GM23248 (cell line): ENCODE measurements at regions not wholly inside any gene's neighbourhood (a gene's known extent, or its start where the extent isn't known, plus 50 kb on each side); places are given as distances from the start of the nearest gene placed in this dataset.

Source experiments
- DNase-seq: peaks from one replicate; pipeline ENCODE4 v3.0.0-alpha.2; 2015
- H2AFZ ChIP-seq: fragments of 200-600 bp; sonication (generic); 2 replicates; pipeline ENCODE4 v1.6.1; 2016; ENCODE audit warnings: antibody characterized with exemption
- H3F3A ChIP-seq: fragments of 200-600 bp; sonication (generic); 2 replicates; pipeline ENCODE4 v1.6.1; 2016; ENCODE audit warnings: mild to moderate bottlenecking, antibody characterized with exemption, mixed run types; ENCODE audit not compliant: insufficient read depth
- H3K27ac ChIP-seq: fragments of 200-600 bp; sonication (generic); 2 replicates; pipeline ENCODE4 v1.5.1; 2016; ENCODE audit warnings: mild to moderate bottlenecking
- H3K27me3 ChIP-seq: fragments of 200-600 bp; sonication (generic); replicated peaks from 2 replicates; pipeline ENCODE4 v1.6.1; 2016; ENCODE audit warnings: mild to moderate bottlenecking; ENCODE audit not compliant: insufficient read depth
- H3K36me3 ChIP-seq: fragments of 200-600 bp; sonication (generic); 2 replicates; pipeline ENCODE4 v1.6.1; 2016; ENCODE audit warnings: low read depth, mild to moderate bottlenecking
- H3K4me1 ChIP-seq: fragments of 200-600 bp; sonication (generic); 2 replicates; pipeline ENCODE4 v1.6.1; 2016; ENCODE audit warnings: mild to moderate bottlenecking; ENCODE audit not compliant: insufficient read depth
- H3K4me2 ChIP-seq: fragments of 200-600 bp; sonication (generic); one replicate; pipeline ENCODE4 v1.6.1; 2016; ENCODE audit warnings: mild to moderate bottlenecking; ENCODE audit not compliant: unreplicated experiment
- H3K4me3 ChIP-seq: fragments of 200-600 bp; sonication (generic); 2 replicates; pipeline ENCODE4 v1.5.1; 2016; ENCODE audit warnings: mild to moderate bottlenecking
- H3K79me2 ChIP-seq: fragments of 200-600 bp; sonication (generic); 2 replicates; pipeline ENCODE4 v1.6.1; 2016; ENCODE audit warnings: mild to moderate bottlenecking; ENCODE audit not compliant: insufficient read depth
- H3K9ac ChIP-seq: fragments of 200-600 bp; sonication (generic); 2 replicates; pipeline ENCODE4 v1.6.1; 2016; ENCODE audit warnings: mild to moderate bottlenecking
- H3K9me2 ChIP-seq: fragments of 200-600 bp; sonication (generic); 2 replicates; pipeline ENCODE4 v1.6.1; 2016; ENCODE audit warnings: mixed run types, mild to moderate bottlenecking, moderate library complexity; ENCODE audit not compliant: insufficient read depth
- H3K9me3 ChIP-seq: fragments of 200-600 bp; sonication (generic); one replicate; pipeline ENCODE4 v1.6.1; 2017; ENCODE audit warnings: low read depth
- H4K20me1 ChIP-seq: fragments of 200-600 bp; sonication (generic); 2 replicates; pipeline ENCODE4 v1.6.0; 2016; ENCODE audit not compliant: insufficient read depth
- EZH2 ChIP-seq: fragments of 200-600 bp; sonication (generic); IDR thresholded peaks from 2 replicates; pipeline ENCODE4 v1.6.1; 2018; ENCODE audit warnings: antibody characterized with exemption, mild to moderate bottlenecking; ENCODE audit not compliant: insufficient read depth, poor library complexity, severe bottlenecking
- EZH2phosphoT487 ChIP-seq: fragments of 200-600 bp; sonication (generic); IDR thresholded peaks from 2 replicates; pipeline ENCODE4 v1.6.1; 2018; ENCODE audit warnings: antibody characterized with exemption, moderate library complexity, mild to moderate bottlenecking, low read depth; ENCODE audit not compliant: insufficient read depth
- WGBS, 2 experiments: methylation state at CpG; one replicate each; pipeline ENCODE4 v1.1.6; 2015 to 2017; ENCODE audit warnings: low lambda C conversion rate in 2 of 2, low coverage in 1 of 2; ENCODE audit errors: missing lambda C conversion rate in 2 of 2; 5-methylcytosine and 5-hydroxymethylcytosine counted together
- in situ Hi-C: fragments of 300-500 bp; cut with MboI; formaldehyde crosslinking; loops from 2 replicates; pipeline ENCODE4 v1.15.0; 2020

GRCh38 chr5:82339792-82340191, 61.6 kb upstream of the RPS23 start:
- no peak overlapping the region for H3K9ac ChIP-seq
- H3K36me3 ChIP-seq = no peaks in the 10 kb centered on the region
- H3K9me3 ChIP-seq = no peaks in the 10 kb centered on the region
- no peak for DNase-seq
- in situ Hi-C loops = loop anchor here (25.0 kb wide), 1 partner anchor 723 kb away; no protein-coding TSS in a partner anchor
- no peaks in the 10 kb centered on the region for H3K79me2 ChIP-seq
- no peak overlapping the region for H3K4me2 ChIP-seq
- H4K20me1 ChIP-seq = no peaks in the 10 kb centered on the region
- H3K9me2 ChIP-seq = no peaks in the 10 kb centered on the region
- H3K27me3 ChIP-seq = no peaks in the 10 kb centered on the region
- TF ChIP-seq EZH2phosphoT487 (no peak), EZH2 (no peak)
- peaks cover 28% of the 10 kb centered on the region for H3K4me1 ChIP-seq
- H3K4me3 ChIP-seq = no peak overlapping the region
- H3F3A ChIP-seq = peaks cover 27% of the 10 kb centered on the region
- no peak overlapping the region for H3K27ac ChIP-seq
- WGBS, 2 experiments = 42 to 48% methylated on average over 3 of the region's 3 CpGs
- peak overlapping the region; percentile 45; the same call in 1 of the 2 replicates for H2AFZ ChIP-seq

GRCh38 chr5:82338771-82339373, 60.7 kb upstream of the RPS23 start:
- H3K4me3 ChIP-seq = no peak overlapping the region
- no peaks in the 10 kb centered on the region for H3K9me2 ChIP-seq
- H3K27ac ChIP-seq = no peak overlapping the region
- TF ChIP-seq EZH2 (no peak), EZH2phosphoT487 (no peak)
- H4K20me1 ChIP-seq = no peaks in the 10 kb centered on the region
- DNase-seq = no peak
- no peaks in the 10 kb centered on the region for H3K79me2 ChIP-seq
- no peak overlapping the region for H2AFZ ChIP-seq
- no peaks in the 10 kb centered on the region for H3K27me3 ChIP-seq
- H3K36me3 ChIP-seq = no peaks in the 10 kb centered on the region
- peaks cover 37% of the 10 kb centered on the region for H3F3A ChIP-seq
- H3K4me1 ChIP-seq = peaks cover 37% of the 10 kb centered on the region
- no peaks in the 10 kb centered on the region for H3K9me3 ChIP-seq
- WGBS, 2 experiments = 69 to 72% methylated on average over 5 of the region's 5 CpGs
- H3K9ac ChIP-seq = no peak overlapping the region
- no peak overlapping the region for H3K4me2 ChIP-seq
- in situ Hi-C loops = loop anchor here (25.0 kb wide), 1 partner anchor 723 kb away; no protein-coding TSS in a partner anchor

GRCh38 chr5:82336959-82337351, 58.8 kb upstream of the RPS23 start:
- H3K27ac ChIP-seq = peak overlapping the region; percentile 88
- H4K20me1 ChIP-seq = no peaks in the 10 kb centered on the region
- H3K9me2 ChIP-seq = no peaks in the 10 kb centered on the region
- in situ Hi-C loops = loop anchor here (25.0 kb wide), 1 partner anchor 725 kb away; no protein-coding TSS in a partner anchor
- peak overlapping the region; percentile 27 for H3K9ac ChIP-seq
- H3K4me3 ChIP-seq = no peak overlapping the region
- H3F3A ChIP-seq = peaks cover 51% of the 10 kb centered on the region
- peaks cover 57% of the 10 kb centered on the region for H3K4me1 ChIP-seq
- H3K79me2 ChIP-seq = no peaks in the 10 kb centered on the region
- 37 to 70% methylated on average over 1 of the region's 1 CpG for WGBS, 2 experiments
- peak overlapping the region; percentile 50 for H2AFZ ChIP-seq
- H3K36me3 ChIP-seq = no peaks in the 10 kb centered on the region
- DNase-seq = peak; percentile 31
- TF ChIP-seq EZH2phosphoT487 = no peak
- no peak for TF ChIP-seq EZH2
- H3K4me2 ChIP-seq = no peak overlapping the region
- no peaks in the 10 kb centered on the region for H3K27me3 ChIP-seq
- H3K9me3 ChIP-seq = no peaks in the 10 kb centered on the region

- Histone ChIP-seq H3K36me3 (no peaks in the 10 kb centered on the region), H3K27me3 (no peaks in the 10 kb centered on the region), H3K9me2 (no peaks in the 10 kb centered on the region), H3F3A (peaks cover 51% of the 10 kb centered on the region), H3K27ac (peak overlapping the region; percentile 88), H3K4me3 (no peak overlapping the region), H4K20me1 (no peaks in the 10 kb centered on the region), H3K4me1 (peaks cover 61% of the 10 kb centered on the region), H3K4me2 (peak overlapping the region; percentile 61), H3K9ac (peak overlapping the region; percentile 61), H3K79me2 (no peaks in the 10 kb centered on the region), H2AFZ (peak overlapping the region; percentile 53; the same call in 1 of the 2 replicates), H3K9me3 (no peaks in the 10 kb centered on the region)
- WGBS, 2 experiments = 75 to 80% methylated on average over 3 of the region's 3 CpGs
- peak; percentile 21 for DNase-seq
- in situ Hi-C loops = loop anchor here (25.0 kb wide), 1 partner anchor 726 kb away; no protein-coding TSS in a partner anchor
- TF ChIP-seq EZH2 (no peak), EZH2phosphoT487 (no peak)
Observed at GRCh38 chr5:82336226-82336958, 58.2 kb upstream of the RPS23 start.
